ENCODE measurements at regions not wholly inside any gene's neighbourhood (a gene's known extent, or its start where the extent isn't known, plus 50 kb on each side); places are given as distances from the start of the nearest gene placed in this dataset.

GRCh38 chr1:98045767-98046641, 125.2 kb upstream of the DPYD start:
- Histone ChIP-seq H3K36me3 (no peaks in the 10 kb centered on the region), H3K4me3 (peak overlapping the region in 3 of 4 donors; percentile 31 to 49 (median 47)), H3K27me3 (peaks cover 22 to 70% (median 49%) of the 10 kb centered on the region in 3 donors), H3K9me3 (no peaks in the 10 kb centered on the region), H3K4me1 (peaks cover 0 to 29% (median 23%) of the 10 kb centered on the region in 4 donors), H3K27ac (no peak overlapping the region)
- no peak for DNase-seq
- no peak for TF ChIP-seq EP300 (IDR thresholded peaks at IDR 0.05)
- no peak for TF ChIP-seq POLR2A (IDR thresholded peaks at IDR 0.05)
- TF ChIP-seq, protein P1, sequence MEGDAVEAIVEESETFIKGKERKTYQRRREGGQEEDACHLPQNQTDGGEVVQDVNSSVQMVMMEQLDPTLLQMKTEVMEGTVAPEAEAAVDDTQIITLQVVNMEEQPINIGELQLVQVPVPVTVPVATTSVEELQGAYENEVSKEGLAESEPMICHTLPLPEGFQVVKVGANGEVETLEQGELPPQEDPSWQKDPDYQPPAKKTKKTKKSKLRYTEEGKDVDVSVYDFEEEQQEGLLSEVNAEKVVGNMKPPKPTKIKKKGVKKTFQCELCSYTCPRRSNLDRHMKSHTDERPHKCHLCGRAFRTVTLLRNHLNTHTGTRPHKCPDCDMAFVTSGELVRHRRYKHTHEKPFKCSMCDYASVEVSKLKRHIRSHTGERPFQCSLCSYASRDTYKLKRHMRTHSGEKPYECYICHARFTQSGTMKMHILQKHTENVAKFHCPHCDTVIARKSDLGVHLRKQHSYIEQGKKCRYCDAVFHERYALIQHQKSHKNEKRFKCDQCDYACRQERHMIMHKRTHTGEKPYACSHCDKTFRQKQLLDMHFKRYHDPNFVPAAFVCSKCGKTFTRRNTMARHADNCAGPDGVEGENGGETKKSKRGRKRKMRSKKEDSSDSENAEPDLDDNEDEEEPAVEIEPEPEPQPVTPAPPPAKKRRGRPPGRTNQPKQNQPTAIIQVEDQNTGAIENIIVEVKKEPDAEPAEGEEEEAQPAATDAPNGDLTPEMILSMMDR (IDR thresholded peaks at IDR 0.05), result no peak
- TF ChIP-seq POLR2AphosphoS5 (IDR thresholded peaks at IDR 0.05), result no peak
- intact Hi-C loops (cut with DNase I), result no loop called here
- WGBS, 2 donors, result 5 to 8% methylated on average over 51 of the region's 51 CpGs

- DNase-seq, result no peak
- Histone ChIP-seq H3K4me3 (peak overlapping the region in 3 of 4 donors; percentile 31 to 49 (median 47)), H3K27ac (no peak overlapping the region), H3K9me3 (no peaks in the 10 kb centered on the region), H3K36me3 (no peaks in the 10 kb centered on the region), H3K4me1 (peaks cover 0 to 29% (median 23%) of the 10 kb centered on the region in 4 donors), H3K27me3 (peaks cover 22 to 66% (median 45%) of the 10 kb centered on the region in 3 donors)
- TF ChIP-seq, protein P1 (IDR thresholded peaks at IDR 0.05), result no peak
- TF ChIP-seq EP300 (IDR thresholded peaks at IDR 0.05), result no peak
- TF ChIP-seq POLR2A (IDR thresholded peaks at IDR 0.05), result no peak
- no peak for TF ChIP-seq POLR2AphosphoS5 (IDR thresholded peaks at IDR 0.05)
- 2% methylated on average over 48 of the region's 48 CpGs for WGBS, 2 donors
- intact Hi-C loops (cut with DNase I), result no loop called here
These were observed 124.5 kb upstream of the DPYD start for GRCh38 chr1:98045211-98045766.

GRCh38 chr1:98044766-98045165, 123.9 kb upstream of the DPYD start:
- H3K9me3 ChIP-seq, result no peaks in the 10 kb centered on the region
- WGBS, 2 donors, result 19 to 27% methylated on average over 16 of the region's 16 CpGs
- DNase-seq, result no peak
- no peaks in the 10 kb centered on the region for H3K36me3 ChIP-seq
- no peak overlapping the region for H3K27ac ChIP-seq
- peaks cover 0 to 29% (median 23%) of the 10 kb centered on the region in 4 donors for H3K4me1 ChIP-seq
- intact Hi-C loops (cut with DNase I), result no loop called here
- peaks cover 22 to 61% (median 39%) of the 10 kb centered on the region in 3 donors for H3K27me3 ChIP-seq
- TF ChIP-seq POLR2AphosphoS5 (IDR thresholded peaks at IDR 0.05) (no peak), EP300 (IDR thresholded peaks at IDR 0.05) (no peak), POLR2A (IDR thresholded peaks at IDR 0.05) (no peak)
- TF ChIP-seq, protein P1 (IDR thresholded peaks at IDR 0.05), result no peak
- peak overlapping the region in 2 of 4 donors; percentile 31 to 49 for H3K4me3 ChIP-seq

DNA sequence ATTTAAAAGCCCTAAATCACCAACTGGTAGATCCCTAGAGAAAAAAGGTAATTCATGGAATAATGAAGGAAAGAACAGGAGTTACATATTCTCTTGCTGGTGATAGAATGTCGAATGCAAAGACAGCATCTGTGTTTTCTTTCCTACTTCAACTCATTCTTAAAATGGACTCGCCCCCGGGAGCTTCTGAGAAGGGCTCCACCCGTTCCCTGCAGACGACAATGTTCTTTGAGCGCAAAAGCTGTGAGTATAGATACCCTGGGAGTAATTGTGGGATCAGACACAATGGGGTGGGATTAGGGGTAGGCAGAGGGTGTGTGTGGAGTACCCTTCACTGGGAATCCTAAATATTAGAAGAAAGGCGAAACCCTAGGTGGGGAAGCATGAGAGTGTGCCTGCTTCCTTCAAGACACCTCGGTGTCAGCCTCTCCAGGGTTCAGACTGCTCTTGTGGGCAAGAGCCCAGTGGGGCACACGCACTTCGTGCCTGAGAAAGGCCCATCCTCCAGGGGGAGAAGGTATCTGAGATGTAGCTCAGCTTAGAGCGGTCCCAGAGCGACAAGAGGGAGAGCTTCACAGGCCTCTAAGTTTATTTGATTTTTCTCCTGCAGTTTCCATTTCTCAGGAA, 123.3 kb upstream of the DPYD start:
- H3K4me1 ChIP-seq, result peaks cover 0 to 27% (median 21%) of the 10 kb centered on the region in 4 donors
- no peak for DNase-seq
- no peak overlapping the region for H3K27ac ChIP-seq
- no peak for TF ChIP-seq EP300 (IDR thresholded peaks at IDR 0.05)
- no peak overlapping the region for H3K4me3 ChIP-seq
- intact Hi-C loops (cut with DNase I), result no loop called here
- no peaks in the 10 kb centered on the region for H3K9me3 ChIP-seq
- no peaks in the 10 kb centered on the region for H3K36me3 ChIP-seq
- peaks cover 22 to 55% (median 34%) of the 10 kb centered on the region in 3 donors for H3K27me3 ChIP-seq
- WGBS, 2 donors, result 37 to 42% methylated on average over 12 of the region's 12 CpGs

GRCh38 chr1:98035602-98036002, 114.8 kb upstream of the DPYD start:
- DNase-seq, result no peak
- 80 to 82% methylated on average over 2 of the region's 2 CpGs for WGBS, 2 donors
- H3K27me3 ChIP-seq, result no peaks in the 10 kb centered on the region
- no peak overlapping the region for H3K27ac ChIP-seq
- no peaks in the 10 kb centered on the region for H3K4me1 ChIP-seq
- intact Hi-C loops (cut with DNase I), result no loop called here
- no peaks in the 10 kb centered on the region for H3K9me3 ChIP-seq
- TF ChIP-seq, protein P1 (IDR thresholded peaks at IDR 0.05), result no peak
- TF ChIP-seq EP300 (IDR thresholded peaks at IDR 0.05) (no peak), POLR2AphosphoS5 (IDR thresholded peaks at IDR 0.05) (no peak), POLR2A (IDR thresholded peaks at IDR 0.05) (no peak)
- H3K36me3 ChIP-seq, result no peaks in the 10 kb centered on the region
- no peak overlapping the region for H3K4me3 ChIP-seq
